ENCODE measurements at regions not wholly inside any gene's neighbourhood (a gene's known extent, or its start where the extent isn't known, plus 50 kb on each side); places are given as distances from the start of the nearest gene placed in this dataset.

- TF ChIP-seq POLR2A (IDR thresholded peaks at IDR 0.05) (no peak), POLR2AphosphoS5 (IDR thresholded peaks at IDR 0.05) (no peak)
- TF ChIP-seq, protein P1, sequence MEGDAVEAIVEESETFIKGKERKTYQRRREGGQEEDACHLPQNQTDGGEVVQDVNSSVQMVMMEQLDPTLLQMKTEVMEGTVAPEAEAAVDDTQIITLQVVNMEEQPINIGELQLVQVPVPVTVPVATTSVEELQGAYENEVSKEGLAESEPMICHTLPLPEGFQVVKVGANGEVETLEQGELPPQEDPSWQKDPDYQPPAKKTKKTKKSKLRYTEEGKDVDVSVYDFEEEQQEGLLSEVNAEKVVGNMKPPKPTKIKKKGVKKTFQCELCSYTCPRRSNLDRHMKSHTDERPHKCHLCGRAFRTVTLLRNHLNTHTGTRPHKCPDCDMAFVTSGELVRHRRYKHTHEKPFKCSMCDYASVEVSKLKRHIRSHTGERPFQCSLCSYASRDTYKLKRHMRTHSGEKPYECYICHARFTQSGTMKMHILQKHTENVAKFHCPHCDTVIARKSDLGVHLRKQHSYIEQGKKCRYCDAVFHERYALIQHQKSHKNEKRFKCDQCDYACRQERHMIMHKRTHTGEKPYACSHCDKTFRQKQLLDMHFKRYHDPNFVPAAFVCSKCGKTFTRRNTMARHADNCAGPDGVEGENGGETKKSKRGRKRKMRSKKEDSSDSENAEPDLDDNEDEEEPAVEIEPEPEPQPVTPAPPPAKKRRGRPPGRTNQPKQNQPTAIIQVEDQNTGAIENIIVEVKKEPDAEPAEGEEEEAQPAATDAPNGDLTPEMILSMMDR (IDR thresholded peaks at IDR 0.05), result no peak
Measured at GRCh38 chr19:20289186-20289585, 122.2 kb downstream of the ZNF486 start.
